Lower leg skin (tissue), 4 donors: ENCODE measurements at regions not wholly inside any gene's neighbourhood (a gene's known extent, or its start where the extent isn't known, plus 50 kb on each side); places are given as distances from the start of the nearest gene placed in this dataset.

ENCODE experiments used
- DNase-seq, 2 donors: peaks; one replicate each; pipeline ENCODE4 v3.0.0-alpha.2; 2019; ENCODE audit warnings: low spot score in 2 of 2
- H3K4me3 ChIP-seq: fragments of 200-600 bp; sonication (generic); 2 replicates; pipeline ENCODE4 v1.5.1; 2017; ENCODE audit warnings: mild to moderate bottlenecking, low read depth; ENCODE audit not compliant: poor library complexity, severe bottlenecking
- POLR2A ChIP-seq, 2 donors: fragments of 450-650 bp; IDR thresholded peaks; one replicate each; pipeline ENCODE4 v1.6.1; 2016 to 2017; ENCODE audit warnings: antibody characterized with exemption in 2 of 2, mild to moderate bottlenecking in 1 of 2, moderate library complexity in 1 of 2
- WGBS, 2 donors: methylation state at CpG; one replicate each; pipeline ENCODE4 v1.1.5; 2018; 5-methylcytosine and 5-hydroxymethylcytosine counted together
- intact Hi-C: fragments of 100-400 bp; cut with DNase I; formaldehyde crosslinking; loops from one replicate; pipeline ENCODE4 v1.15.0; 2023; ENCODE audit warnings: low total_unique reads
- TF ChIP-seq, protein P1 (sequence below), 3 donors: fragments of 450-650 bp; IDR thresholded peaks; one replicate each; pipeline ENCODE4 v1.5.1; 2016; ENCODE audit warnings: antibody characterized with exemption in 3 of 3, mild to moderate bottlenecking in 3 of 3, moderate library complexity in 2 of 3

DNA sequence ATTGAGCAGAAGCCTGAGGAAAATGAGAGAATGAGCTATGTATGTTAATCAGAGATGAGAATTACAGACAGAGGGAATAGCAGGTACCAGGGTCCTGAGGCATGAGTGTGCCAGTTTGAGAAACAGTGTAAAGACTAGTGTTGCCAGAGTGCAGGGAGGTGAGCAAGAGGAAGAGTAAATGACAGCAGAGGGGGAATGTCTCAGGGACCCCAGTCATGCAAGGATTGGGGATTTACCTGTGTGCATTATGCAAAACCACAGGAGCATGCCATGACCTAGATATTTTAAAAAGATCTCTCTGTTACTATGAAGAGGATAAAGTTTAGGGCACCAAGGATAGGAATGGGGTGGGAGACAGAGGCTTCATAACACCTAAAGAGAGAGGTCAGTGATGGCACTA is 72.1 kb downstream of the TTC32 start:
- no peak for DNase-seq
- H3K4me3 ChIP-seq: no peak overlapping the region
- intact Hi-C loops: no loop called here
- TF ChIP-seq POLR2A (IDR thresholded peaks at IDR 0.05): no peak
- TF ChIP-seq, protein P1, sequence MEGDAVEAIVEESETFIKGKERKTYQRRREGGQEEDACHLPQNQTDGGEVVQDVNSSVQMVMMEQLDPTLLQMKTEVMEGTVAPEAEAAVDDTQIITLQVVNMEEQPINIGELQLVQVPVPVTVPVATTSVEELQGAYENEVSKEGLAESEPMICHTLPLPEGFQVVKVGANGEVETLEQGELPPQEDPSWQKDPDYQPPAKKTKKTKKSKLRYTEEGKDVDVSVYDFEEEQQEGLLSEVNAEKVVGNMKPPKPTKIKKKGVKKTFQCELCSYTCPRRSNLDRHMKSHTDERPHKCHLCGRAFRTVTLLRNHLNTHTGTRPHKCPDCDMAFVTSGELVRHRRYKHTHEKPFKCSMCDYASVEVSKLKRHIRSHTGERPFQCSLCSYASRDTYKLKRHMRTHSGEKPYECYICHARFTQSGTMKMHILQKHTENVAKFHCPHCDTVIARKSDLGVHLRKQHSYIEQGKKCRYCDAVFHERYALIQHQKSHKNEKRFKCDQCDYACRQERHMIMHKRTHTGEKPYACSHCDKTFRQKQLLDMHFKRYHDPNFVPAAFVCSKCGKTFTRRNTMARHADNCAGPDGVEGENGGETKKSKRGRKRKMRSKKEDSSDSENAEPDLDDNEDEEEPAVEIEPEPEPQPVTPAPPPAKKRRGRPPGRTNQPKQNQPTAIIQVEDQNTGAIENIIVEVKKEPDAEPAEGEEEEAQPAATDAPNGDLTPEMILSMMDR (IDR thresholded peaks at IDR 0.05): no peak

DNA sequence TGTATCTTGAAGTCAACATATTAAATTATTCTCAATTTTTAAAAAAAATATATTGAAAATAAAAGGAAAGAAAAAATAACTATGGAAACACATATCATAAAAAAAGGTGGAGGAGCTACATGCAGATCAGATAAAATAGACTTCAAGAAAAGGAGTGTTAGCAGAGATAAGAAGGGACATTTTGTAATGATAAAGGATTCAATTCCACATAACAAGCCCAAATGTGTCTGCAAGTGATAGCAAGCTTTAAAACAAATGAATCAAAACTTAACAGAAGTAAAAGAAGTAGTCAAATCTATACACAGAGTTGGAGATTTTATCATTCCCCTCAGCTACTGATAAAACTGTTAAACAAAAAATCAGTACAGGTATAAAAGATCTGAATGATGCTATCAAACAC is 74.9 kb downstream of the TTC32 start:
- no peak for DNase-seq
- no peak overlapping the region for H3K4me3 ChIP-seq
- TF ChIP-seq POLR2A (IDR thresholded peaks at IDR 0.05): no peak
- TF ChIP-seq, protein P1 (IDR thresholded peaks at IDR 0.05): no peak
- intact Hi-C loops: no loop called here

DNA sequence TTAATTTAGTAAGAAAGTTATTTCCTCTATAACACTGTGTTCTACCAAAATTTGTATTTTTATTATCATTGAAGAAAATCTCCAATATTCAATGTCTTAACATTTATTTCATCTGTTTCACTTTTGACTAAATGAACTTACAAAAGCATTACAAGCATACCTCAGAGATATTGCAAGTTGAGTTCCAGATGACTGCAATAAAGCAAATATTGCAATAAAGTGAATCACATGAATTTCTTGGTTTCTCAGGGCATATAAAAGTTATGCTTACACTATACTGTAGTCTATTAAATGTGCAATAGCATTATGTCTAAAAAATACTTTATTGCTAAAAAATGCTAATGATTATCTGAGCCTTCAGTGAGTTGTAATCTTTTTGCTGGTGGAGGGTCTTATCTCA is 78.3 kb downstream of the TTC32 start:
- no peak for TF ChIP-seq POLR2A (IDR thresholded peaks at IDR 0.05)
- TF ChIP-seq, protein P1 (IDR thresholded peaks at IDR 0.05): no peak
- DNase-seq: no peak
- no peak overlapping the region for H3K4me3 ChIP-seq
- intact Hi-C loops: no loop called here

DNA sequence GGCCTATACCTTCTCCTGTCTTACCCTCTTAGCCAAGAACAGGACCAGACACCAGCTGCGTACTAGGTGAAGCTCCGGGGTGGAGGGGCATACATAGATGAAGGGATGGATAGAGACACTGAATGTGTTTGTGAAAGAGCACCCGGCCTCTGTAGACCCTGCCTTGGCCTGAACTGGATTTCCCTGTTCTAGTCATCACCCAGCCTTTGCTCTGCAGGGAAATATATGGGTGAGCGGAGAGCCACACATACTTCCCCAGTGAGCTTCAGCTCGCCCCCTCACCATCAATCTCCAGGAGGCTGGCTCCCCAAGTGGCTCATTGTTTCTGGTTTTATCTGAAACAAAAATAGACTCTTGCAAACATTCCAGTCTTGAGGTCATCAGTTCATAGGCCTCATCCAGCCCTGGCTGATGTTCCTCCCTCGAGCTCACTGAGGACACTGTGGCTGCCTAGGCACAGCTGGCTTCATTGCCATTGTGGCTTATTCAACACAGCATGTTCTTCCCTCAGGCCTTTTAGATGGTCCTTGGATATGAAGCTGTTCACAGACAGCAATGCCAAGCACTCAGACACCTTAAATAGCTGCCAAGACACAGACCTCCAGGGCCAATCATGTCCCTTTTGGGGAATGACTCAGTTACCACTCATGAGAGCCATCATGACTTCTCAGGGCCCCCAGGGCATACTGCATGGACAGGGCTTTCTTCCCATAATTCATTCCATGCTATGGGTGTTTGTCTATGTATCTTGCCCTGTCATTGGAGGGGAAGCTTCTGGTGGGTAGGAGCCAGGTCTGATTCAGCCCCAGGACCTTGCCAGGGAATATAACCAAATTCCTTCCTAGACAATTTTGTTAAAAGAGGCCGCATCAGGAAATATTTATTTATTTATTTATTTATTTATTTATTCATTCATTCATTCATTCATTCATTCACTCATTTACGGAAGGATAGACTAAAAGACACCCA is 82.4 kb downstream of the TTC32 start:
- intact Hi-C loops: no loop called here
- DNase-seq: peak in 1 of 2 donors; percentile 49
- whole genome bisulfite sequencing, 2 donors: 80 to 82% methylated on average over 8 of the region's 8 CpGs
- no peak for TF ChIP-seq POLR2A (IDR thresholded peaks at IDR 0.05)
- TF ChIP-seq, protein P1 (IDR thresholded peaks at IDR 0.05): no peak
- no peak overlapping the region for H3K4me3 ChIP-seq

DNA sequence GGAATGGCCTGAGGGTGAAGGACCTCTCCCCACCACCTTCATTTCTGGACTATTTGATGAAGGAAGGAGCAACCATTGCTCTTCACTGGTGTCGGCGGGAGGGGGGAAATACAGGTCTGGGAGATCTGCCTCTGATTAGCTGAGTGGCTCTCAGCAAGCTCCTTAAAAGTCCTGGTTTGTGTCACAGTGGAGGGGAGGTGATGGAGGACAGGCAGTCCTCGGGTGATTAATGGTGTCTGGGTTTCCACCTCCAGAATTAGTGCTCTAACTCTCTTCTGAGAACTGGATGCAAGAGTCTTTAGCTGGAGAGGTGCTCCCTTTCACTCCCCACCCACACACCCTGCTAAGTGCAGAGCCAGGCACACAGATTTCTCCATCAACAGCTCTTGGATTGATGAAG is 83.2 kb downstream of the TTC32 start:
- 74 to 85% methylated on average over 3 of the region's 3 CpGs for WGBS, 2 donors
- intact Hi-C loops: no loop called here
- peak in 1 of 2 donors; percentile 17 for DNase-seq
- TF ChIP-seq, protein P1 (IDR thresholded peaks at IDR 0.05): no peak
- TF ChIP-seq POLR2A (IDR thresholded peaks at IDR 0.05): no peak
- no peak overlapping the region for H3K4me3 ChIP-seq

DNA sequence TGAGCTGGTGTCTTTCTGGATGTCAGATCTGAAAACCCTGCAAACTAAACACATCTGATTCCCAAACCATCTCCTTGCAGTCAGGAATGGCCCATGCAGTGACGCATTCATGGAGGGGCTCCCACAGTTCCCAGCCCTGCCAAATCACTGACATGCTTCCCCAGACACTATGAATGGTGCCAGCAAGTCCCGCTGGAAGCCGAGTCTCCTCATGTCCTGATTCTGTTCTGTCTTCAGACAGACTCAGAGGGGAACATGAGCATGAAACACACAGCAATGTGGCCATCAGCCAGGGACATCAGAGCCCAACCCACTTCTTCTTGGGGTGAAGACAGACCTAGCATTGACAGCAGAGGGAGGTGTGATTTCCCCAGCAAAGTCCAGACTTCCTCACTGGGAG is 83.7 kb downstream of the TTC32 start:
- H3K4me3 ChIP-seq: no peak overlapping the region
- DNase-seq: peak in 1 of 2 donors; percentile 70
- intact Hi-C loops: no loop called here
- WGBS, 2 donors: 60 to 84% methylated on average over 3 of the region's 3 CpGs
- TF ChIP-seq, protein P1 (IDR thresholded peaks at IDR 0.05): no peak
- no peak for TF ChIP-seq POLR2A (IDR thresholded peaks at IDR 0.05)
